GM12892 (cell line): ENCODE measurements at regions not wholly inside any gene's neighbourhood (a gene's known extent, or its start where the extent isn't known, plus 50 kb on each side); places are given as distances from the start of the nearest gene placed in this dataset.

Experiments used
- DNase-seq: peaks from one replicate; pipeline ENCODE4 v3.0.0; 2011; ENCODE audit not compliant: insufficient read length
- FAIRE-seq: peaks from 2 replicates; lab custom pipeline; 2011; peaks lifted over from hg19 to GRCh38; lab: Jason Lieb, UNC
- POLR2A ChIP-seq: IDR thresholded peaks from 2 replicates; pipeline ENCODE4 v1.6.1; 2011; ENCODE audit warnings: low read depth, low read length, control low read depth
- POLR2AphosphoS5 ChIP-seq: IDR thresholded peaks from 2 replicates; pipeline ENCODE4 v1.6.1; 2011; ENCODE audit warnings: low read depth, low read length, control low read depth
- TAF1 ChIP-seq: IDR thresholded peaks from 2 replicates; pipeline ENCODE4 v1.6.1; 2011; ENCODE audit warnings: low read depth, mild to moderate bottlenecking, control low read depth, low read length, borderline replicate concordance

- TF ChIP-seq TAF1, result no peak
- TF ChIP-seq POLR2AphosphoS5, result no peak
- no peak for TF ChIP-seq POLR2A
- FAIRE-seq (no peak), DNase-seq (no peak)
These were observed 73.2 kb upstream of the CNKSR3 start for GRCh38 chr6:154583546-154584188.

- TF ChIP-seq TAF1, result no peak
- TF ChIP-seq POLR2AphosphoS5, result no peak
- no peak for TF ChIP-seq POLR2A
- DNase-seq (no peak), FAIRE-seq (no peak)
These were observed 80.3 kb upstream of the CNKSR3 start for GRCh38 chr6:154590756-154591155.

GRCh38 chr6:154591234-154591633, 80.7 kb upstream of the CNKSR3 start:
- DNase-seq, result no peak
- FAIRE-seq, result no peak
- no peak for TF ChIP-seq TAF1
- TF ChIP-seq POLR2A, result no peak
- no peak for TF ChIP-seq POLR2AphosphoS5

- FAIRE-seq, result no peak
- no peak for TF ChIP-seq POLR2A
- no peak for TF ChIP-seq TAF1
- no peak for TF ChIP-seq POLR2AphosphoS5
- no peak for DNase-seq
These were observed 81.8 kb upstream of the CNKSR3 start for GRCh38 chr6:154592199-154592860.

- DNase-seq (no peak), FAIRE-seq (no peak)
- TF ChIP-seq TAF1 (no peak), POLR2A (no peak), POLR2AphosphoS5 (no peak)
These were observed 82.6 kb upstream of the CNKSR3 start for GRCh38 chr6:154593122-154593521.

GRCh38 chr6:154594496-154595198, 84.2 kb upstream of the CNKSR3 start:
- TF ChIP-seq POLR2AphosphoS5 (no peak), POLR2A (no peak), TAF1 (no peak)
- DNase-seq (no peak), FAIRE-seq (no peak)

GRCh38 chr6:154595538-154595937, 85.1 kb upstream of the CNKSR3 start:
- DNase-seq (no peak), FAIRE-seq (no peak)
- TF ChIP-seq TAF1, result no peak
- no peak for TF ChIP-seq POLR2A
- no peak for TF ChIP-seq POLR2AphosphoS5

- DNase-seq, result no peak
- TF ChIP-seq POLR2AphosphoS5 (no peak), POLR2A (no peak), TAF1 (no peak)
- FAIRE-seq, result no peak
These were observed 85.5 kb upstream of the CNKSR3 start for GRCh38 chr6:154596009-154596408.

GRCh38 chr6:154596701-154597100, 86.2 kb upstream of the CNKSR3 start:
- DNase-seq, result no peak
- no peak for FAIRE-seq
- TF ChIP-seq POLR2AphosphoS5, result no peak
- TF ChIP-seq TAF1, result no peak
- TF ChIP-seq POLR2A, result no peak

GRCh38 chr6:154598399-154598798, 87.9 kb upstream of the CNKSR3 start:
- FAIRE-seq (no peak), DNase-seq (no peak)

GRCh38 chr6:154602296-154602695, 91.8 kb upstream of the CNKSR3 start:
- FAIRE-seq, result no peak
- TF ChIP-seq POLR2A (no peak), TAF1 (no peak), POLR2AphosphoS5 (no peak)

More at GRCh38 chr6:154598399-154598798, 87.9 kb upstream of the CNKSR3 start:
- no peak for TF ChIP-seq POLR2AphosphoS5
- no peak for TF ChIP-seq POLR2A
- no peak for TF ChIP-seq TAF1

More at GRCh38 chr6:154602296-154602695, 91.8 kb upstream of the CNKSR3 start:
- DNase-seq, result no peak
